DND-41 (cell line): ENCODE measurements at regions not wholly inside any gene's neighbourhood (a gene's known extent, or its start where the extent isn't known, plus 50 kb on each side); places are given as distances from the start of the nearest gene placed in this dataset.
"Not testable (repeated sequence)": the region's sequence is repeated elsewhere in the genome, so short reads cannot be mapped to it uniquely, and the experiment has no call there.

Source experiments
- EZH2 ChIP-seq: IDR thresholded peaks from 3 replicates; pipeline ENCODE4 v1.6.1; 2012; ENCODE audit warnings: borderline replicate concordance, low read depth, mild to moderate bottlenecking, moderate library complexity, low read length, inconsistent platforms; ENCODE audit not compliant: severe bottlenecking
- TF ChIP-seq, protein P1 (sequence below): IDR thresholded peaks from 2 replicates; pipeline ENCODE4 v1.5.1; 2012; ENCODE audit warnings: borderline replicate concordance, low read length, moderate library complexity, mild to moderate bottlenecking; ENCODE audit not compliant: poor library complexity, severe bottlenecking; ENCODE audit errors: extremely low read depth

DNA sequence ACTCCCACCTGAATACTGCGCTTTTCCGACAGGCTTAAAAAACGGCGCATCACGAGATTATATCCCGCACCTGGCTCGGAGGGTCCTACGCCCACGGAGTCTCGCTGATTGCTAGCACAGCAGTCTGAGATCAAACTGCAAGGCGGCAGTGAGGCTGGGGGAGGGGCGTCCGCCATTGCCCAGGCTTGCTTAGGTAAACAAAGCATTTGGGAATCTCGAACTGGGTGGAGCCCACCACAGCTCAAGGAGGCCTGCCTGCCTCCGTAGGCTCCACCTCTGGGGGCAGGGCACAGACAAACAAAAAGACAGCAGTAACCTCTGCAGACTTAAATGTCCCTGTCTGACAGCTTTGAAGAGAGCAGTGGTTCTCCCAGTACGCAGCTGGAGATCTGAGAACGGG is 976.2 kb upstream of the TMEFF2 start:
- TF ChIP-seq, protein P1, sequence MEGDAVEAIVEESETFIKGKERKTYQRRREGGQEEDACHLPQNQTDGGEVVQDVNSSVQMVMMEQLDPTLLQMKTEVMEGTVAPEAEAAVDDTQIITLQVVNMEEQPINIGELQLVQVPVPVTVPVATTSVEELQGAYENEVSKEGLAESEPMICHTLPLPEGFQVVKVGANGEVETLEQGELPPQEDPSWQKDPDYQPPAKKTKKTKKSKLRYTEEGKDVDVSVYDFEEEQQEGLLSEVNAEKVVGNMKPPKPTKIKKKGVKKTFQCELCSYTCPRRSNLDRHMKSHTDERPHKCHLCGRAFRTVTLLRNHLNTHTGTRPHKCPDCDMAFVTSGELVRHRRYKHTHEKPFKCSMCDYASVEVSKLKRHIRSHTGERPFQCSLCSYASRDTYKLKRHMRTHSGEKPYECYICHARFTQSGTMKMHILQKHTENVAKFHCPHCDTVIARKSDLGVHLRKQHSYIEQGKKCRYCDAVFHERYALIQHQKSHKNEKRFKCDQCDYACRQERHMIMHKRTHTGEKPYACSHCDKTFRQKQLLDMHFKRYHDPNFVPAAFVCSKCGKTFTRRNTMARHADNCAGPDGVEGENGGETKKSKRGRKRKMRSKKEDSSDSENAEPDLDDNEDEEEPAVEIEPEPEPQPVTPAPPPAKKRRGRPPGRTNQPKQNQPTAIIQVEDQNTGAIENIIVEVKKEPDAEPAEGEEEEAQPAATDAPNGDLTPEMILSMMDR: not testable (repeated sequence)
- TF ChIP-seq EZH2: not testable (repeated sequence)
